Body of pancreas (tissue), 4 donors: ENCODE measurements at regions not wholly inside any gene's neighbourhood (a gene's known extent, or its start where the extent isn't known, plus 50 kb on each side); places are given as distances from the start of the nearest gene placed in this dataset.

Experiments used
- CTCF ChIP-seq, 7 experiments: fragments of 450-650 bp in 4 of 7; fragments of 200-600 bp in 3 of 7; sonication (generic) in 3 of 7; IDR thresholded peaks; one replicate each; pipeline ENCODE4 v1.5.1; 2016 to 2019; ENCODE audit warnings: antibody characterized with exemption in 7 of 7
- POLR2A ChIP-seq, 3 donors: fragments of 450-650 bp; IDR thresholded peaks; one replicate each; pipeline ENCODE4 v1.6.1; 2016; ENCODE audit warnings: antibody characterized with exemption in 3 of 3, mild to moderate bottlenecking in 2 of 3

GRCh38 chr5:145680169-145680568 is 155.0 kb downstream of the PRELID2 start:
- peak in 3 of 7 experiments; percentile 6 to 13 (median 9) for TF ChIP-seq CTCF (IDR thresholded peaks at IDR 0.05)
- TF ChIP-seq POLR2A (IDR thresholded peaks at IDR 0.05), result no peak
